HL-60 (cell line): ENCODE measurements at regions not wholly inside any gene's neighbourhood (a gene's known extent, or its start where the extent isn't known, plus 50 kb on each side); places are given as distances from the start of the nearest gene placed in this dataset.

Experiments used
- DNase-seq, 2 experiments: peaks; one replicate each; pipeline ENCODE4 v3.0.0-alpha.2; 2010 to 2020; ENCODE audit warnings: low read depth in 1 of 2, low spot score in 1 of 2
- H3K27ac ChIP-seq: fragments of 250-450 bp; sonication (Bioruptor Pico); replicated peaks from 2 replicates; pipeline ENCODE4 v1.5.1; 2020; ENCODE audit warnings: mild to moderate bottlenecking, moderate library complexity
- H3K27me3 ChIP-seq: fragments of 250-450 bp; sonication (Bioruptor Pico); 2 replicates; pipeline ENCODE4 v1.5.1; 2021; ENCODE audit warnings: mild to moderate bottlenecking, moderate library complexity; ENCODE audit not compliant: insufficient read depth, poor library complexity, severe bottlenecking
- H3K4me3 ChIP-seq: replicated peaks from 2 replicates; pipeline ENCODE4 v1.5.1; 2011; ENCODE audit warnings: mild to moderate bottlenecking, control low read depth, low read length; ENCODE audit not compliant: insufficient read depth
- CTCF ChIP-seq: IDR thresholded peaks from one replicate; pipeline ENCODE4 v1.5.1; 2011; ENCODE audit warnings: low read length, control low read depth, inconsistent platforms; ENCODE audit not compliant: insufficient read depth
- GABPA ChIP-seq: IDR thresholded peaks from 2 replicates; pipeline ENCODE4 v1.6.1; 2012; ENCODE audit warnings: low read depth
- POLR2AphosphoS5 ChIP-seq: IDR thresholded peaks from 2 replicates; pipeline ENCODE4 v1.6.1; 2012; ENCODE audit warnings: low read depth
- SPI1 ChIP-seq: IDR thresholded peaks from 2 replicates; pipeline ENCODE4 v1.6.1; 2012; ENCODE audit warnings: low read depth, mild to moderate bottlenecking, borderline replicate concordance
- TF ChIP-seq, protein P1 (sequence below): IDR thresholded peaks from 2 replicates; pipeline ENCODE4 v1.6.1; 2012; ENCODE audit warnings: low read depth; ENCODE audit not compliant: insufficient replicate concordance

GRCh38 chr3:178482981-178483380 lies 53.3 kb upstream of the KCNMB2 start:
- no peak for DNase-seq
- no peak overlapping the region for H3K4me3 ChIP-seq
- H3K27ac ChIP-seq: no peak overlapping the region
- TF ChIP-seq SPI1 (no peak), CTCF (no peak), GABPA (no peak), POLR2AphosphoS5 (no peak)
- H3K27me3 ChIP-seq: no peaks in the 10 kb centered on the region

- H3K27me3 ChIP-seq: no peaks in the 10 kb centered on the region
- DNase-seq: no peak
- no peak for TF ChIP-seq SPI1
- TF ChIP-seq CTCF: no peak
- TF ChIP-seq, protein P1, sequence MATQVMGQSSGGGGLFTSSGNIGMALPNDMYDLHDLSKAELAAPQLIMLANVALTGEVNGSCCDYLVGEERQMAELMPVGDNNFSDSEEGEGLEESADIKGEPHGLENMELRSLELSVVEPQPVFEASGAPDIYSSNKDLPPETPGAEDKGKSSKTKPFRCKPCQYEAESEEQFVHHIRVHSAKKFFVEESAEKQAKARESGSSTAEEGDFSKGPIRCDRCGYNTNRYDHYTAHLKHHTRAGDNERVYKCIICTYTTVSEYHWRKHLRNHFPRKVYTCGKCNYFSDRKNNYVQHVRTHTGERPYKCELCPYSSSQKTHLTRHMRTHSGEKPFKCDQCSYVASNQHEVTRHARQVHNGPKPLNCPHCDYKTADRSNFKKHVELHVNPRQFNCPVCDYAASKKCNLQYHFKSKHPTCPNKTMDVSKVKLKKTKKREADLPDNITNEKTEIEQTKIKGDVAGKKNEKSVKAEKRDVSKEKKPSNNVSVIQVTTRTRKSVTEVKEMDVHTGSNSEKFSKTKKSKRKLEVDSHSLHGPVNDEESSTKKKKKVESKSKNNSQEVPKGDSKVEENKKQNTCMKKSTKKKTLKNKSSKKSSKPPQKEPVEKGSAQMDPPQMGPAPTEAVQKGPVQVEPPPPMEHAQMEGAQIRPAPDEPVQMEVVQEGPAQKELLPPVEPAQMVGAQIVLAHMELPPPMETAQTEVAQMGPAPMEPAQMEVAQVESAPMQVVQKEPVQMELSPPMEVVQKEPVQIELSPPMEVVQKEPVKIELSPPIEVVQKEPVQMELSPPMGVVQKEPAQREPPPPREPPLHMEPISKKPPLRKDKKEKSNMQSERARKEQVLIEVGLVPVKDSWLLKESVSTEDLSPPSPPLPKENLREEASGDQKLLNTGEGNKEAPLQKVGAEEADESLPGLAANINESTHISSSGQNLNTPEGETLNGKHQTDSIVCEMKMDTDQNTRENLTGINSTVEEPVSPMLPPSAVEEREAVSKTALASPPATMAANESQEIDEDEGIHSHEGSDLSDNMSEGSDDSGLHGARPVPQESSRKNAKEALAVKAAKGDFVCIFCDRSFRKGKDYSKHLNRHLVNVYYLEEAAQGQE: no peak
- no peak for TF ChIP-seq GABPA
- H3K27ac ChIP-seq: no peak overlapping the region
- no peak overlapping the region for H3K4me3 ChIP-seq
These were observed 52.5 kb upstream of the KCNMB2 start for GRCh38 chr3:178483704-178484103.

GRCh38 chr3:178485756-178486155 lies 50.5 kb upstream of the KCNMB2 start:
- Histone ChIP-seq H3K4me3 (no peak overlapping the region), H3K27ac (no peak overlapping the region), H3K27me3 (no peaks in the 10 kb centered on the region)
- TF ChIP-seq SPI1: no peak
- TF ChIP-seq POLR2AphosphoS5: no peak
- TF ChIP-seq CTCF: no peak
- DNase-seq: no peak
